HG03460 (cell line): ENCODE measurements at regions not wholly inside any gene's neighbourhood (a gene's known extent, or its start where the extent isn't known, plus 50 kb on each side); places are given as distances from the start of the nearest gene placed in this dataset.

ENCODE experiments used
- ATAC-seq: cut with Tn5 transposase; IDR thresholded peaks from one replicate; pipeline ENCODE4 v1.9.1; 2021; ENCODE audit not compliant: unreplicated experiment

DNA sequence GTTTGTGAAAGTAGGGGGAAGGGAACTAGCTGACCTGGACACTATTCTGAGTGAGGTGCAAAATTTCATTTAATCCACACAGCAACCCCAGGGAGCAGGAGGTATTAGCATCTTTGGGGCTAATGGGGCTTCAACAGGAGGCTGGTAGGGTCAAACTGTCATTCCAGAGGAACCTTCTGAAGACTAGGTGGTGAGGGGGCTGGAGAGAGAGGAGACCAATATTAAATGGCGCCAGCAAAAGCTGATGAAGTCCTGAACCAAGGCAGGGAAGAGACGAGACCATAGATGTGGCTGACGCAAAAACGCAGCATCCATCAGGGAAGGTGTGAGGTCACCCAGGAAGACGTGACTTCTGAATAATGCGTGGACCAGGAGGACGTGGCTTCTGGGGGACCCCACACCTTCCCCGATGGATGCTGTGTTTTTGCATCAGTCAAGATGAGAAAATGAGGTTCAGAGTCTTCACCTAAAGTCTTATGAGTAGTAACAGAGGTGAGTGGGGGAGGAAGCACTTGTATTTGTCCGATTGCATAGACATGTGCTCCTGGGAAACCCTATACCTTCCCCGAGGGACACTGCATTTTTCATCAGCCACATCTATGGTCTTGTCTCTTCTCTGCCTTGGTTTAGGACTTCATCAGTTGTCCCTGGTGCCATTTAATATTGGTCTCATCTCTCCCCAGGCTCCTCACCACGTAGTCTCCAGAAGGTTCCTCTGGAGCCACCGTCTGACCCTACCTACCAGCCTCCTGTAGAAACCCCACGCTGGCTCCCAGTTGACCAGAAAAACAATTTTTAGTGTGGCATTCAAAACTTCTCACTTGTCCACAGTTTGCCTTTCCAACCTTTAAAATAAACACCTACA lies 188.6 kb downstream of the MYCN start:
- ATAC-seq: no peak

DNA sequence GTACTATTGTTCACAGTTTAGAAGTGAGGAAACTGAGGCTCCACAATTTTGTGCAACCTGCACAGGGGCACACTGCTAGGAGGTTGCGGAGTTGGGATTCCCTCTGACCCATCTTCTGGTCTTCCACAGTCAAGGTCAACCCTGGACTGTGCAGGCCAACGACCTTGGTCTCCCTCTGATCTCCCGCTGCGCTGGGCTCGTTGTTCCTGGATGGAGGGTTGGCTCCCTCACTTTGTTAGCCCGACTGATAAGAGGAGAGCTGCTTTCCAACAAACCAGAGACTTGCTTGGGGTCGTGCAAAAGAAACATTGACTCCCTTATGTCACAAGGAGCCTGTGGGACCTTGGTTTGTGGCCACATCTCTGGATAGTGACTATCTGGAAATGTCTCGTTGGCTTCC lies 187.6 kb downstream of the MYCN start:
- ATAC-seq: no peak

DNA sequence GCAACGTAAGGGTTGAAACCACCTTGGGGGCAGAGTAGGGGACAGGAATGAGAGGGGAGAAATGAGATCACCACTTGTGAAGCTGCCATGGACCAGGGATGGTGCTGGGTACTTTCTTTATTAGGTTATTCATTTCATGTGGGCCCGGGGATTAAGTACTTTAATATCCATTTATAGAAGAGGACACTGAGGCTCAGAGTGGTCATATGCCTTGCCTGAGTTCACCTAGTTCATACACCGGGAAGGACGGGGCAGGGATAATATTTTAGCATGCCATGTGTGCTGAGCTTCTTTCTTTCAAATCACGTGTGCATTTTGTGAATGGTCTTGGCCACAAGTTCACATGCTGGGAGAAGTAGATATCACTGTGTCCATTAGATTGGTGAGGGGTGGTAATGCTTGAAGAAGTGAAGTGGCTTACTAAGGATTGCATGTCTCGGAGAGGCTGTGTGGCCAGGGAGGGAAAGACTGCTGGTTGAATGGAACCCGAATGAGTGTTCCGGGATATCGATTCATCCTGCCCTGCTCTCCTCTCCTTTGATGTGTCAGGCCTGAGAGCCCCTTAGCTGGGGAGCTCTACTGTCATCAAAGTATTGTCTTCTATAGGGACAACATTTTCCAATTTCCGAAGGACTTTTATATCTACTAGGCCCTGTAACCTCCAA lies 187.1 kb downstream of the MYCN start:
- ATAC-seq: no peak

GRCh38 chr2:16126517-16127275 lies 186.3 kb downstream of the MYCN start:
- ATAC-seq: no peak

GRCh38 chr2:16125614-16126516 lies 185.5 kb downstream of the MYCN start:
- ATAC-seq: no peak

GRCh38 chr2:16124881-16125613 lies 184.7 kb downstream of the MYCN start:
- ATAC-seq: no peak

GRCh38 chr2:16123856-16124780 lies 183.8 kb downstream of the MYCN start:
- no peak for ATAC-seq

GRCh38 chr2:16123421-16123820 lies 183.1 kb downstream of the MYCN start:
- no peak for ATAC-seq

DNA sequence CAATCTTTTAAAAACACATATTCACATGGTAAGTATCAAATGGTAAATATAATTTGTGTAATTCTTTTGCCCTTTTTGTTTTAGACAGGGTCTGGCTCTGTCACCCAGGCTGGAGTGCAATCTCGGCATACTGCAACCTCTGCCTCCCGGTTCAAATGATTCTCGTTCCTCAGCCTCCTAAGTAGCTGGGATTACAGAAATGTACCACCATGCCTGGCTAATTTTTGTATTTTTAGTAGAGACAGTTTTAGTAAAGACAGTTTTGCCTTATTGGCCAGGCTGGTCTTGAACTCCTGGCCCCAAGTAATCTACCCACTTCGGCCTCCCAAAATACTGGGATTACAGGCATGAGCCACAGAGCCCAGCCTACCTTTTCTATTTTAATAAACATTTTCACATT lies 182.2 kb downstream of the MYCN start:
- no peak for ATAC-seq

DNA sequence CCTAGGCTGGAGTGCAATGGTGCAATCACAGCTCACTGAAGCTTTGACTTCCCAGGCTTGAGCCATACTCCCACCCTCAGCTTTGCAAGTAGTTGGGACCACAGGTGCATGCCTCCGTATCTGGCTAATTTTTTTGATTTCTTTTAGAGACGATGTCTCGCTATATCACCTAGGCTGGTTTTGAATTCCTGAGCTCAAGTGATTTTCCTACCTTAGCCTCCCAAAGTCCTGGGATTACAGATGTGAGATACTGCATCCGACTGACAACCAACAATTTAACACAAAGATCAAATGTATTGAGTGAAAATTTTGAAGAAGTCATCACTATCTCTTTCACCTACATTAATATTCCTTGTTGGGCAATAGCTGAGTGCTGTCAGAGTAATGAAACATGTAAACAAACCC lies 181.6 kb downstream of the MYCN start:
- no peak for ATAC-seq

DNA sequence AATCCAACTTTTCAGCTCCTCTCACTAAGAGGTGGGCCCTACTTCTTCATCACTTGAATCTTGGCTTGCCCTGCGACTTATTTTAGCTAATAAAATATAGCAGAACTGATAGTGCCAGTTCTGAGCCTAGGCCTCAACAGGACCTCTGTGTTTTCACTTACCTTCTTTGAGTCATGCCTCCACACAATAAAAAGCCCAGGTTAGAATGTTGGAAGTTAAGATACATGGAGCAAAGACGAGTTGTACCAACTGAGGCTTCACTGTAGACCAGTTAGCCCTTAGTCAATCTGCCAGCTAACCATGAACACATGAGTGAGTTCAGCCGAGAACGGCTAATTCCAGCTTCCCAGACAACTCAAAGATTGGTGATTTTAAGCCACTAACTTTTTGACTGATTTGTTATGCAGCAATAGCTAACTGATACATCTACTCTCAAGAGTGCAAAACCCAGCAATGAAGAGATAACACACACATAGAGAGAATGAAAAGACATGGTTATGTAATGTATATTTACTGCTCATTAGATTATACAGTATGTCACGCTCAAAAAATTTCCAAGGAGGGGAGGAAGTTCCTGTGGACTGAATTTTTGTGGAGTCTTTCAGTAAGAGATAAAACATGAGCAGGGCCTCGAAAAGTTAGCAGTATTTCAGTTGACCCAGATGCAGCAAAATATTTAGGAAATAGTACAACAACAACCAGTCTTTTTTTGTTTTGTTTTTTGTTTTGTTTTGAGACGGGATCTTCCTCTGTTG lies 181.1 kb downstream of the MYCN start:
- no peak for ATAC-seq

- no peak for ATAC-seq
These were observed 180.3 kb downstream of the MYCN start for GRCh38 chr2:16120591-16121180.

- no peak for ATAC-seq
These were observed 179.4 kb downstream of the MYCN start for GRCh38 chr2:16119741-16120140.

- no peak for ATAC-seq
These were observed 178.6 kb downstream of the MYCN start for GRCh38 chr2:16118611-16119590.

DNA sequence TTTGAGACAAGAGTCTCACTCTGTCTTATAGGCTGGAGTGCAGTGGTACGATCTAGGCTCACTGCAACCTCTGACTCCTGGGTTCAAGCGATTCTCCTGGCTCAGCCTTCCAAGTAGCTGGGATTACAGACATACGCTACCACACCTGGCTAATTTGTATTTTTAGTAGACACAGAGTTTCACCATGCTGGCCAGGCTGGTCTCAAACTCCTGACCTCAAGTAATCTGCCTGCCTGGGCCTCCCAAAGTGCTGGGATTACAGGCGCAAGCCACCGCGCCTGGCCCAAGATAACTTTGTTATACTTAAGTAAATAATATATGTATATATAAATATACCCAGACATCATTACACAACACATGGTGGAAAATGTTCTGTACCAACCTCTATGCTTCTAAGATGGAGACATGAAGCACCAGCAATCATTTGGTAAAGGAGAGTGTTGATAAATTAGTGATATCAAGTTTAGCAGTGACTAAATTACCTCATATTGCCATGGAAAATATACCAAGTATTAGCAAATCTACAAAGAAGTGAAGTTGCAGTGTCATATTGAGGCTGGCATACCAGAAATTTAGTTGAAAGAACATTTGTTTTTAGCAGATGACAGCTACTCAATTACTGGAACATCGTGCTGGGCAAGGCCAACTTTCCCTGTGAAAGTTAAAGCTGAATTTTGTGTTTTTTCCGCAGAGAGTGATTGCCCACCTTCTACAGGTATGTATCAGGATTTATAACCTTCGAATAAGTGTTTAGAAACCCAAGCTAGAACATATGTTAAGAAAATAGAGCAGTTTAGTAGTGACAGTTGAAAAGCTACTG lies 177.7 kb downstream of the MYCN start:
- no peak for ATAC-seq
